Fibroblast of lung (primary cell): ENCODE measurements at regions not wholly inside any gene's neighbourhood (a gene's known extent, or its start where the extent isn't known, plus 50 kb on each side); places are given as distances from the start of the nearest gene placed in this dataset.
"Not testable (repeated sequence)": the region's sequence is repeated elsewhere in the genome, so short reads cannot be mapped to it uniquely, and the experiment has no call there.

Experiments
- DNase-seq, 2 donors: peaks; one replicate each; pipeline versions ENCODE4 v3.0.0 to v3.0.0-alpha.2; 2010; ENCODE audit warnings: low read depth in 2 of 2
- H2AFZ ChIP-seq: 2 replicates; pipeline ENCODE4 v1.5.1; 2012; ENCODE audit warnings: low read length, control low read depth, inconsistent platforms
- H3K27ac ChIP-seq: 2 replicates; pipeline ENCODE4 v1.5.1; 2011; ENCODE audit warnings: low read length, control low read depth; ENCODE audit not compliant: insufficient read depth
- H3K27me3 ChIP-seq: 2 replicates; pipeline ENCODE4 v1.5.1; 2011; ENCODE audit warnings: mild to moderate bottlenecking, low read length; ENCODE audit not compliant: control insufficient read depth, insufficient read depth
- H3K36me3 ChIP-seq: 2 replicates; pipeline ENCODE4 v1.5.1; 2011; ENCODE audit warnings: low read length; ENCODE audit not compliant: control insufficient read depth, insufficient read depth
- H3K4me1 ChIP-seq: 2 replicates; pipeline ENCODE4 v1.5.1; 2011; ENCODE audit warnings: low read length; ENCODE audit not compliant: control insufficient read depth, insufficient read depth; ENCODE audit errors: extremely low read depth
- H3K4me2 ChIP-seq: 2 replicates; pipeline ENCODE4 v1.5.1; 2011; ENCODE audit warnings: low read length, control low read depth; ENCODE audit not compliant: insufficient read depth; ENCODE audit errors: extremely low read depth
- H3K4me3 ChIP-seq, 4 experiments: fragments of 200-600 bp in 1 of 4; sonication (generic) in 1 of 4; replicated peaks in 1 of 4; 2 replicates each; pipeline ENCODE4 v1.5.1; 2011 to 2016; ENCODE audit warnings: low read length in 4 of 4, low read depth in 3 of 4, mild to moderate bottlenecking in 3 of 4, control low read depth in 2 of 4, inconsistent platforms in 1 of 4, mixed read lengths in 1 of 4; ENCODE audit not compliant: insufficient read depth in 1 of 4; ENCODE audit errors: control extremely low read depth in 1 of 4
- H3K79me2 ChIP-seq: 2 replicates; pipeline ENCODE4 v1.5.1; 2012; ENCODE audit warnings: mild to moderate bottlenecking, low read length, inconsistent platforms; ENCODE audit not compliant: control insufficient read depth, insufficient read depth
- H3K9ac ChIP-seq: 2 replicates; pipeline ENCODE4 v1.5.1; 2011; ENCODE audit warnings: mild to moderate bottlenecking, low read length, control low read depth; ENCODE audit not compliant: insufficient read depth
- H3K9me3 ChIP-seq: 2 replicates; pipeline ENCODE4 v1.5.1; 2012; ENCODE audit warnings: low read depth, low read length; ENCODE audit not compliant: control insufficient read depth, insufficient read depth
- H4K20me1 ChIP-seq: 2 replicates; pipeline ENCODE4 v1.5.1; 2011; ENCODE audit warnings: low read length; ENCODE audit not compliant: control insufficient read depth, insufficient read depth; ENCODE audit errors: extremely low read depth
- EZH2 ChIP-seq: IDR thresholded peaks from 2 replicates; pipeline ENCODE4 v1.5.1; 2012; ENCODE audit warnings: low read length, control low read depth, mild to moderate bottlenecking; ENCODE audit errors: missing control alignments
- TF ChIP-seq, protein P1 (sequence below), 2 donors: IDR thresholded peaks in 1 of 2; conservative IDR thresholded peaks in 1 of 2; 1 replicate in 1 of 2; 2 replicates in 1 of 2; pipeline ENCODE4 v1.5.1; 2011 to 2012; ENCODE audit warnings: low read length in 2 of 2, control low read depth in 1 of 2, inconsistent platforms in 1 of 2, low read depth in 1 of 2, mild to moderate bottlenecking in 1 of 2

DNA sequence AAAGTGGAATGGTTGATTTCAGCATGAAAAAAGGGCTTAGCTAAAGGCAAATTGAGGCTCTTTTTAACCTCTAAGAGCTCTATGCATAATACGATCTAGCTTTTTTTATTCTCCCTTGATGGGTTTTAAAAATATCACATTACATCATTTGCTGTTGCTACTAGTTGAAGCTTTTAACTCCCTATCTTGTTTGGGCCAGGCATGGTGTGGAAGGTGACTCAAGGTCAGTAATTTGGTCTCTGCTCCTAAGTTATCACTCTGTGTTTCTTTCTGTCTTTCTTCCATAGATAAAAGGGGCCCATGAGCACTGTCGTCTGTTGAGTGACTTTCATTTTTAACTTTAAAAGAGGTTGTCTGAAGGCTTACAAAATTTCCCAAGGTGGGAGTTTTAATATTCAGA, 58.1 kb upstream of the GOT2 start:
- Histone ChIP-seq H3K4me3 (no peak overlapping the region), H3K4me2 (no peak overlapping the region), H3K9me3 (no peaks in the 10 kb centered on the region), H3K9ac (no peak overlapping the region), H3K27ac (no peak overlapping the region), H2AFZ (no peak overlapping the region), H3K4me1 (no peaks in the 10 kb centered on the region), H4K20me1 (no peaks in the 10 kb centered on the region), H3K79me2 (no peaks in the 10 kb centered on the region), H3K36me3 (no peaks in the 10 kb centered on the region), H3K27me3 (no peaks in the 10 kb centered on the region)
- DNase-seq = no peak
- TF ChIP-seq EZH2 = no peak
- TF ChIP-seq, protein P1, sequence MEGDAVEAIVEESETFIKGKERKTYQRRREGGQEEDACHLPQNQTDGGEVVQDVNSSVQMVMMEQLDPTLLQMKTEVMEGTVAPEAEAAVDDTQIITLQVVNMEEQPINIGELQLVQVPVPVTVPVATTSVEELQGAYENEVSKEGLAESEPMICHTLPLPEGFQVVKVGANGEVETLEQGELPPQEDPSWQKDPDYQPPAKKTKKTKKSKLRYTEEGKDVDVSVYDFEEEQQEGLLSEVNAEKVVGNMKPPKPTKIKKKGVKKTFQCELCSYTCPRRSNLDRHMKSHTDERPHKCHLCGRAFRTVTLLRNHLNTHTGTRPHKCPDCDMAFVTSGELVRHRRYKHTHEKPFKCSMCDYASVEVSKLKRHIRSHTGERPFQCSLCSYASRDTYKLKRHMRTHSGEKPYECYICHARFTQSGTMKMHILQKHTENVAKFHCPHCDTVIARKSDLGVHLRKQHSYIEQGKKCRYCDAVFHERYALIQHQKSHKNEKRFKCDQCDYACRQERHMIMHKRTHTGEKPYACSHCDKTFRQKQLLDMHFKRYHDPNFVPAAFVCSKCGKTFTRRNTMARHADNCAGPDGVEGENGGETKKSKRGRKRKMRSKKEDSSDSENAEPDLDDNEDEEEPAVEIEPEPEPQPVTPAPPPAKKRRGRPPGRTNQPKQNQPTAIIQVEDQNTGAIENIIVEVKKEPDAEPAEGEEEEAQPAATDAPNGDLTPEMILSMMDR (conservative IDR thresholded peaks at IDR 0.05 in 1 of 2, IDR thresholded peaks at IDR 0.05 in 1 of 2; ENCODE audit: low read depth in 1 of 2, low read length in 2 of 2) = no peak

DNA sequence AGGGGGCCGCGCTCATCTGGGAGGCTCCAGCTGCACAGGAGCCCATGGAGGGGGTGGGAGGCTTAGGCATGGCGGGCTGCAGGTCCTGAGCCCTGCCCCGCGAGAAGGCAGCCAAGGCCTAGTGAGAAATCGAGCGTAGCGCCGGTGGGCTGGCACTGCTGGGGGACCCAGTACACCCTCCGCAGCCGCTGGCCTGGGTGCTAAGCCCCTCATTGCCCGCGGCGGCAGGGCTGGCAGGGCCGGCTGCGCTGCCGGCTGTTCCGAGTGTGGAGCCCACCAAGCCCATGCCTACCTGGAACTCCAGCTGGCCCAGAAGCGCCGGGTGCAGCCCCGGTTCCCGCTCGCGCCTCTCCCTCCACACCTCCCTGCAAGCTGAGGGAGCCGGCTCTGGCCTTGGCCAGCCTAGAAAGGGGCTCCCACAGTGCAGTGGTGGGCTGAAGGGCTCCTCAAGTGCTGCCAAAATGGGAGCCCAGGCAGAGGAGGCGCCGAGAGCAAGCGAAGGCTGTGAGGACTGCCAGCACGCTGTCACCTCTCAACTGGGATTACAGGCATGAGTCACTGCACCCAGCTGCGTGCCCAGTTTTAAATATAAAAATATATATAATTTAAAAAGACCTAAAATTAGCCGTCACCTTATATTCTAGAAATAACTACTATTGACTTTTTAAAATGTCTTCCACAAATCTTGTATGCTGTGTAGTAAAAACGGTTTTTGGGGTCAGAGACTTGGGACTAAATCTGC, 56.9 kb upstream of the GOT2 start:
- H3K4me3 ChIP-seq, H4K20me1 ChIP-seq, H2AFZ ChIP-seq: not testable (repeated sequence)

DNA sequence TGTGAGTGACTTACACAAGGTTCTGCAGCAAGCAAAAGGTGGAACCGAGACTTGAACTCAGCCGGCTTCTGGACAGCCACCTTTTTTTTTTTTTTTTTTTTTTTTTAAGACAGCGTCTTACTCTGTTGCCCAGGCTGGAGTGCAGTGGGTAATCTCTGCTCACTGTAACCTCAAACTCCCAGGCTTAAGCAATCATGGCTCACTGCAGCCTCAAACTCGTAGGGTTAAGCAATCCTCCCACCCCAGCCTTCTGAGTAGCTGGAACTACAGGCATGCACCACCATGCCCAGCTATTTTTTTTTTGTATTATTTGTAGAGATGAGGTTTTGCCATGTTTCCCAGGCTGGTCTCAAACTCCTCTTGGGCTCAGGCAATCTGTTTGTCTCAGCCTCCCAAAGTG, 55.2 kb upstream of the GOT2 start:
- no peak for DNase-seq
- H3K79me2 ChIP-seq = no peaks in the 10 kb centered on the region
- no peaks in the 10 kb centered on the region for H3K36me3 ChIP-seq
- H3K27me3 ChIP-seq = no peaks in the 10 kb centered on the region
- no peak overlapping the region for H3K4me3 ChIP-seq
- no peak for TF ChIP-seq EZH2
- TF ChIP-seq, protein P1 (conservative IDR thresholded peaks at IDR 0.05 in 1 of 2, IDR thresholded peaks at IDR 0.05 in 1 of 2; ENCODE audit: low read depth in 1 of 2, low read length in 2 of 2) = no peak
- H3K4me2 ChIP-seq = no peak overlapping the region
- H2AFZ ChIP-seq = no peak overlapping the region
- H3K9me3 ChIP-seq = no peaks in the 10 kb centered on the region
- no peaks in the 10 kb centered on the region for H3K4me1 ChIP-seq
- no peak overlapping the region for H3K27ac ChIP-seq
- no peak overlapping the region for H3K9ac ChIP-seq
- no peaks in the 10 kb centered on the region for H4K20me1 ChIP-seq

More for the DNA sequence above, 56.9 kb upstream of the GOT2 start:
- H3K27me3 ChIP-seq, H3K9ac ChIP-seq, H3K4me2 ChIP-seq, H3K9me3 ChIP-seq, H3K79me2 ChIP-seq, H3K36me3 ChIP-seq, H3K4me1 ChIP-seq, DNase-seq, H3K27ac ChIP-seq: not testable (repeated sequence)
